SK-N-SH treated with all-trans-retinoic acid at 6 μM for 48 hours (cell line): ENCODE measurements at regions not wholly inside any gene's neighbourhood (a gene's known extent, or its start where the extent isn't known, plus 50 kb on each side); places are given as distances from the start of the nearest gene placed in this dataset.

ENCODE experiments used
- ATAC-seq: fragments of 200-7000 bp; cut with Tn5 transposase; 3 replicates; pipeline ENCODE4 v1.9.1; 2020; ENCODE audit warnings: mild to moderate bottlenecking, moderate library complexity
- ARNTL ChIP-seq: fragments of 450-650 bp; formaldehyde crosslinking; IDR thresholded peaks from 2 replicates; pipeline ENCODE4 v1.5.0; 2020; ENCODE audit warnings: low read depth, mild to moderate bottlenecking, moderate library complexity, borderline replicate concordance
- BACH2 ChIP-seq: fragments of 250-450 bp; sonication (Bioruptor Pico); IDR thresholded peaks from 2 replicates; pipeline ENCODE4 v1.9.0; 2021; ENCODE audit warnings: mild to moderate bottlenecking, borderline replicate concordance
- CREB5 ChIP-seq: fragments of 250-450 bp; sonication (Bioruptor Pico); IDR thresholded peaks from 2 replicates; pipeline ENCODE4 v1.5.1; 2020; ENCODE audit warnings: low read depth, mild to moderate bottlenecking, moderate library complexity
- CSDC2 ChIP-seq: fragments of 250-450 bp; sonication (Bioruptor Pico); IDR thresholded peaks from 2 replicates; pipeline ENCODE4 v1.5.0; 2020; ENCODE audit warnings: mild to moderate bottlenecking, moderate library complexity
- ESRRG ChIP-seq: fragments of 250-450 bp; sonication (Bioruptor Pico); IDR thresholded peaks from 2 replicates; pipeline ENCODE4 v1.6.1; 2021; ENCODE audit warnings: mild to moderate bottlenecking
- GLIS3 ChIP-seq: fragments of 250-450 bp; sonication (Bioruptor Pico); IDR thresholded peaks from 2 replicates; pipeline ENCODE4 v1.5.0; 2020; ENCODE audit warnings: mild to moderate bottlenecking, moderate library complexity
- ISL1 ChIP-seq: fragments of 250-450 bp; sonication (Bioruptor Pico); IDR thresholded peaks from 2 replicates; pipeline ENCODE4 v2.1.2; 2022; ENCODE audit warnings: mild to moderate bottlenecking, moderate library complexity
- POU6F1 ChIP-seq: fragments of 250-450 bp; sonication (Bioruptor Pico); IDR thresholded peaks from 2 replicates; pipeline ENCODE4 v1.8.0; 2021; ENCODE audit warnings: low read depth, mild to moderate bottlenecking, moderate library complexity, borderline replicate concordance
- PPARA ChIP-seq: fragments of 250-450 bp; sonication (Bioruptor Pico); IDR thresholded peaks from 2 replicates; pipeline ENCODE4 v1.5.0; 2020; ENCODE audit warnings: mild to moderate bottlenecking, borderline replicate concordance
- RARB ChIP-seq: fragments of 250-450 bp; sonication (Bioruptor Pico); IDR thresholded peaks from 2 replicates; pipeline ENCODE4 v1.8.0; 2021; ENCODE audit warnings: mild to moderate bottlenecking, moderate library complexity
- SNAI2 ChIP-seq: fragments of 250-450 bp; sonication (Bioruptor Pico); IDR thresholded peaks from 2 replicates; pipeline ENCODE4 v1.5.0; 2020; ENCODE audit warnings: mild to moderate bottlenecking, moderate library complexity
- TCF4 ChIP-seq: fragments of 250-450 bp; sonication (Bioruptor Pico); IDR thresholded peaks from 2 replicates; pipeline ENCODE4 v1.8.0; 2021; ENCODE audit warnings: mild to moderate bottlenecking, moderate library complexity, borderline replicate concordance
- TSHZ2 ChIP-seq: fragments of 250-450 bp; sonication (Bioruptor Pico); IDR thresholded peaks from 2 replicates; pipeline ENCODE4 v1.5.0; 2020; ENCODE audit warnings: mild to moderate bottlenecking, moderate library complexity
- ZC3H10 ChIP-seq: fragments of 250-450 bp; sonication (Bioruptor Pico); IDR thresholded peaks from 2 replicates; pipeline ENCODE4 v1.5.1; 2021; ENCODE audit warnings: mild to moderate bottlenecking, moderate library complexity
- ZFP3 ChIP-seq: fragments of 250-450 bp; sonication (Bioruptor Pico); IDR thresholded peaks from 2 replicates; pipeline ENCODE4 v1.5.0; 2020; ENCODE audit warnings: mild to moderate bottlenecking, moderate library complexity
- ZNF565 ChIP-seq: fragments of 450-650 bp; formaldehyde crosslinking; conservative IDR thresholded peaks from 2 replicates; pipeline ENCODE4 v1.5.0; 2020; ENCODE audit warnings: low read depth, mild to moderate bottlenecking, moderate library complexity
- ZNF8 ChIP-seq: fragments of 450-650 bp; formaldehyde crosslinking; IDR thresholded peaks from 2 replicates; pipeline ENCODE4 v1.5.0; 2020; ENCODE audit warnings: mild to moderate bottlenecking, moderate library complexity
- TF ChIP-seq, protein P1 (sequence below): fragments of 250-450 bp; sonication (Bioruptor Pico); IDR thresholded peaks from 2 replicates; pipeline ENCODE4 v1.5.1; 2021; ENCODE audit warnings: mild to moderate bottlenecking, moderate library complexity
- TF ChIP-seq, protein P2 (sequence below): fragments of 250-450 bp; sonication (Bioruptor Pico); IDR thresholded peaks from 2 replicates; pipeline ENCODE4 v1.8.0; 2020; ENCODE audit warnings: mild to moderate bottlenecking, moderate library complexity, borderline replicate concordance

DNA sequence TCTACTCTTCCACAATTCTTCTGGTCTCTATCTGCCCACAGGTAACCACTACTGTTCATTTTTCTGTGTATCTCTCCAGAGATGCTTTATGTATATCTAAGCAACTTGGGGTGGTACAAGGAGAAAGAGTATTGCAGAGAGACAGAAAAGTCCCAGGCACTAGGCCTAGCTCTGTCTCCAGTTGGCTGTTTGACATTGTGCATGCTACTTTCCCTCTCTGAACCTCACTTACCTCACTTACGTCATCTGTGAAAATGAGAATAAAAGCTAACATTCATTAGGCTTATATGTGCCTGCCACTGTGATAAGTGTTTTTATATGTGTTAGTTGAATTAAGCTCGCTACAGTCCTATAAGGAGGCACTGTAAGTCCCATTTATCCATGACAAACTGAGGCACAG is 76.7 kb upstream of the RNU6-1 start:
- no peak for ATAC-seq
- TF ChIP-seq BACH2 (CRISPR knock-in tag), result no peak
- no peak for TF ChIP-seq CSDC2 (CRISPR knock-in tag)
- TF ChIP-seq ISL1 (CRISPR knock-in tag), result no peak
- no peak for TF ChIP-seq SNAI2 (CRISPR knock-in tag)
- no peak for TF ChIP-seq TSHZ2
- TF ChIP-seq ZNF565 (CRISPR knock-in tag), result no peak
- TF ChIP-seq ZC3H10 (CRISPR knock-in tag), result no peak
- no peak for TF ChIP-seq ARNTL (CRISPR knock-in tag)
- TF ChIP-seq TCF4 (CRISPR knock-in tag), result no peak
- TF ChIP-seq, protein P1, sequence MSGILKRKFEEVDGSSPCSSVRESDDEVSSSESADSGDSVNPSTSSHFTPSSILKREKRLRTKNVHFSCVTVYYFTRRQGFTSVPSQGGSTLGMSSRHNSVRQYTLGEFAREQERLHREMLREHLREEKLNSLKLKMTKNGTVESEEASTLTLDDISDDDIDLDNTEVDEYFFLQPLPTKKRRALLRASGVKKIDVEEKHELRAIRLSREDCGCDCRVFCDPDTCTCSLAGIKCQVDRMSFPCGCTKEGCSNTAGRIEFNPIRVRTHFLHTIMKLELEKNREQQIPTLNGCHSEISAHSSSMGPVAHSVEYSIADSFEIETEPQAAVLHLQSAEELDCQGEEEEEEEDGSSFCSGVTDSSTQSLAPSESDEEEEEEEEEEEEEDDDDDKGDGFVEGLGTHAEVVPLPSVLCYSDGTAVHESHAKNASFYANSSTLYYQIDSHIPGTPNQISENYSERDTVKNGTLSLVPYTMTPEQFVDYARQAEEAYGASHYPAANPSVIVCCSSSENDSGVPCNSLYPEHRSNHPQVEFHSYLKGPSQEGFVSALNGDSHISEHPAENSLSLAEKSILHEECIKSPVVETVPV (CRISPR knock-in tag), result no peak
- no peak for TF ChIP-seq RARB (CRISPR knock-in tag)
- TF ChIP-seq ESRRG (CRISPR knock-in tag), result no peak
- TF ChIP-seq ZFP3, result no peak
- TF ChIP-seq CREB5 (CRISPR knock-in tag), result no peak
- TF ChIP-seq GLIS3 (CRISPR knock-in tag), result no peak

- ATAC-seq, result no peak
- TF ChIP-seq PPARA (no peak), POU6F1 (no peak)
Measured at GRCh38 chr15:67917037-67917436, 77.2 kb upstream of the RNU6-1 start.

- ATAC-seq, result no peak
- TF ChIP-seq, protein P1 (CRISPR knock-in tag), result no peak
- TF ChIP-seq TSHZ2 (no peak), TCF4 (CRISPR knock-in tag) (no peak), CSDC2 (CRISPR knock-in tag) (no peak), BACH2 (CRISPR knock-in tag) (no peak), ZFP3 (no peak), ESRRG (CRISPR knock-in tag) (no peak), ZNF8 (CRISPR knock-in tag) (no peak)
- TF ChIP-seq, protein P2, sequence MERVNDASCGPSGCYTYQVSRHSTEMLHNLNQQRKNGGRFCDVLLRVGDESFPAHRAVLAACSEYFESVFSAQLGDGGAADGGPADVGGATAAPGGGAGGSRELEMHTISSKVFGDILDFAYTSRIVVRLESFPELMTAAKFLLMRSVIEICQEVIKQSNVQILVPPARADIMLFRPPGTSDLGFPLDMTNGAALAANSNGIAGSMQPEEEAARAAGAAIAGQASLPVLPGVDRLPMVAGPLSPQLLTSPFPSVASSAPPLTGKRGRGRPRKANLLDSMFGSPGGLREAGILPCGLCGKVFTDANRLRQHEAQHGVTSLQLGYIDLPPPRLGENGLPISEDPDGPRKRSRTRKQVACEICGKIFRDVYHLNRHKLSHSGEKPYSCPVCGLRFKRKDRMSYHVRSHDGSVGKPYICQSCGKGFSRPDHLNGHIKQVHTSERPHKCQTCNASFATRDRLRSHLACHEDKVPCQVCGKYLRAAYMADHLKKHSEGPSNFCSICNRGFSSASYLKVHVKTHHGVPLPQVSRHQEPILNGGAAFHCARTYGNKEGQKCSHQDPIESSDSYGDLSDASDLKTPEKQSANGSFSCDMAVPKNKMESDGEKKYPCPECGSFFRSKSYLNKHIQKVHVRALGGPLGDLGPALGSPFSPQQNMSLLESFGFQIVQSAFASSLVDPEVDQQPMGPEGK (CRISPR knock-in tag), result no peak
Measured at GRCh38 chr15:67917636-67918035, 77.8 kb upstream of the RNU6-1 start.
